Naive thymus-derived CD4-positive, alpha-beta T cell (primary cell): ENCODE measurements at regions not wholly inside any gene's neighbourhood (a gene's known extent, or its start where the extent isn't known, plus 50 kb on each side); places are given as distances from the start of the nearest gene placed in this dataset.

Source experiments
- ATAC-seq: fragments of 150-1000 bp; cut with Tn5 transposase; 2 replicates; pipeline ENCODE4 v1.10.0; 2021; ENCODE audit warnings: mild to moderate bottlenecking, moderate library complexity
- CTCF ChIA-PET: fragments of 350-600 bp; sonication (Branson Sonifier 250); formaldehyde crosslinking; loops from one replicate; lab custom pipeline; 2021; ENCODE audit warnings: antibody characterized with exemption; lab: Charles Lee
- POLR2A ChIA-PET: fragments of 350-600 bp; sonication (Branson Sonifier 250); formaldehyde crosslinking; loops from one replicate; lab custom pipeline; 2021; ENCODE audit warnings: antibody characterized with exemption, inconsistent platforms; lab: Charles Lee
- DNase-seq, 9 donors: peaks; one replicate each; pipeline versions ENCODE4 v3.0.0 to v3.0.0-alpha.2; 2020 to 2022; ENCODE audit warnings: mixed read lengths in 1 of 9
- H3K27ac ChIP-seq: one replicate; pipeline ENCODE4 v1.7.0; 2013; ENCODE audit warnings: mild to moderate bottlenecking, low read depth, low read length, moderate library complexity
- H3K27me3 ChIP-seq, 2 donors: one replicate each; pipeline ENCODE4 v1.7.0; 2013; ENCODE audit warnings: low read length in 2 of 2, mild to moderate bottlenecking in 2 of 2, moderate library complexity in 2 of 2; ENCODE audit not compliant: control insufficient read depth in 2 of 2, insufficient read depth in 2 of 2
- H3K36me3 ChIP-seq, 3 experiments: 1 replicate in 2 of 3; 2 replicates in 1 of 3; pipeline ENCODE4 v1.7.0; 2013; ENCODE audit warnings: low read length in 3 of 3, mild to moderate bottlenecking in 3 of 3, moderate library complexity in 1 of 3; ENCODE audit not compliant: insufficient read depth in 3 of 3, control insufficient read depth in 2 of 3
- H3K4me1 ChIP-seq, 2 donors: one replicate each; pipeline ENCODE4 v1.7.0; 2013; ENCODE audit warnings: low read length in 2 of 2, mild to moderate bottlenecking in 2 of 2, moderate library complexity in 1 of 2; ENCODE audit not compliant: control insufficient read depth in 2 of 2, insufficient read depth in 2 of 2
- H3K4me3 ChIP-seq: 2 replicates; pipeline ENCODE4 v1.7.0; 2013; ENCODE audit warnings: mild to moderate bottlenecking, low read length
- H3K9me3 ChIP-seq, 3 experiments: 1 replicate in 2 of 3; 2 replicates in 1 of 3; pipeline ENCODE4 v1.7.0; 2013; ENCODE audit warnings: low read length in 3 of 3; ENCODE audit not compliant: control insufficient read depth in 2 of 3
- H3K27ac Mint-ChIP-seq, 9 donors: one replicate each; pipeline ENCODE4 v1.8.0; 2020 to 2022; ENCODE audit warnings: mixed read lengths in 9 of 9, mild to moderate bottlenecking in 8 of 9, moderate library complexity in 5 of 9, inconsistent platforms in 2 of 9
- H3K27me3 Mint-ChIP-seq, 5 donors: one replicate each; pipeline ENCODE4 v1.8.0; 2021 to 2022; ENCODE audit warnings: mixed read lengths in 5 of 5, mild to moderate bottlenecking in 1 of 5
- H3K36me3 Mint-ChIP-seq, 5 donors: one replicate each; pipeline ENCODE4 v1.8.0; 2020 to 2022; ENCODE audit warnings: mixed read lengths in 5 of 5, mild to moderate bottlenecking in 3 of 5, inconsistent platforms in 1 of 5
- H3K4me1 Mint-ChIP-seq, 7 donors: one replicate each; pipeline ENCODE4 v1.8.0; 2020 to 2022; ENCODE audit warnings: mixed read lengths in 7 of 7, mild to moderate bottlenecking in 3 of 7, inconsistent platforms in 1 of 7
- H3K4me3 Mint-ChIP-seq, 10 donors: one replicate each; pipeline ENCODE4 v1.8.0; 2020 to 2022; ENCODE audit warnings: mild to moderate bottlenecking in 10 of 10, mixed read lengths in 10 of 10, moderate library complexity in 6 of 10, inconsistent platforms in 2 of 10
- H3K9me3 Mint-ChIP-seq, 11 donors: one replicate each; pipeline ENCODE4 v1.8.0; 2020 to 2022; ENCODE audit warnings: mixed read lengths in 11 of 11, mild to moderate bottlenecking in 4 of 11, inconsistent platforms in 1 of 11, moderate library complexity in 1 of 11
- intact Hi-C, 2 donors: fragments of 100-400 bp; cut with micrococcal nuclease; formaldehyde crosslinking; loops; one replicate each; pipeline ENCODE4 v1.15.1; 2023

GRCh38 chr22:48632646-48633246 lies 1194.9 kb downstream of the BRD1 start:
- Mint-ChIP-seq H3K36me3 (no peaks in the 10 kb centered on the region), H3K27me3 (no peaks in the 10 kb centered on the region), H3K4me3 (peak overlapping the region in 1 of 10 donors; percentile 36), H3K9me3 (no peaks in the 10 kb centered on the region), H3K27ac (no peak overlapping the region), H3K4me1 (peaks cover 0 to 14% (median 7%) of the 10 kb centered on the region in 7 donors)
- Histone ChIP-seq H3K27ac (no peak overlapping the region), H3K36me3 (no peaks in the 10 kb centered on the region), H3K4me1 (no peaks in the 10 kb centered on the region), H3K27me3 (no peaks in the 10 kb centered on the region), H3K4me3 (no peak overlapping the region), H3K9me3 (no peaks in the 10 kb centered on the region)
- POLR2A ChIA-PET: no interaction called here
- intact Hi-C loops: no loop called here
- DNase-seq (no peak), ATAC-seq (no peak)
- CTCF ChIA-PET: no interaction called here

DNA sequence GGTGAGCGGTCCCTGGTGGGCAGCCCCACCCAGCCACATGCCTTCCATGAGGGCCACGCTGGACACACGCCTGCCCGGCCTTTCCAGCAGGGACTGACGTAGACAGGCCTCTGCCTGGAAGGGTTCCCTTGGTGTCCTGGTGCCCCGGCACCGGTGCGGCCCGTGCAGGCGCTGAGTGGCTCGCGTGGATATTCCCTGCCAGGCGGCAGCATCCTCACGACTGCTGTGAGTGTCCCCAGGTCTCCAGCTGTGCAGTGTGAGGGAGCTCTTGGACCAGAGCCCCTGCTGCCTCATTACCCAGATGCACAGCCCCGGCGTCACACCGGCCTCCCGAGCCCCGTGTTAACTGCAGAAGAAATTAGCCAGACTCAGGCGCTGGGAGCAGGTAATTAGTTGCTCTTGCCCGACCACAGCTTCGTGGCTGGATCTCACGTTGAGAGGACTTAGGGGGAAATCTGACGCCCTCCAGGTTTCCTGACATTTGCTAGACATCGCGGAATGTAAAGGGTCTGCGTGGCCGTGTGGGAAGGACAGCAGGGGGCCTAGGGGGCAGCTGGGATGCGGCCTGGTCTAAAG lies 1196.3 kb downstream of the BRD1 start:
- Mint-ChIP-seq H3K4me1 (peaks cover 0 to 12% (median 5%) of the 10 kb centered on the region in 7 donors), H3K36me3 (no peaks in the 10 kb centered on the region), H3K27ac (no peak overlapping the region), H3K27me3 (peaks cover 0 to 9% (median 0%) of the 10 kb centered on the region in 5 donors), H3K4me3 (no peak overlapping the region), H3K9me3 (no peaks in the 10 kb centered on the region)
- ChIA-PET POLR2A (no interaction called here), CTCF (no interaction called here)
- Histone ChIP-seq H3K27me3 (no peaks in the 10 kb centered on the region), H3K27ac (no peak overlapping the region), H3K9me3 (no peaks in the 10 kb centered on the region), H3K4me3 (no peak overlapping the region), H3K4me1 (no peaks in the 10 kb centered on the region), H3K36me3 (no peaks in the 10 kb centered on the region)
- ATAC-seq: no peak
- DNase-seq: no peak
- intact Hi-C loops: no loop called here

DNA sequence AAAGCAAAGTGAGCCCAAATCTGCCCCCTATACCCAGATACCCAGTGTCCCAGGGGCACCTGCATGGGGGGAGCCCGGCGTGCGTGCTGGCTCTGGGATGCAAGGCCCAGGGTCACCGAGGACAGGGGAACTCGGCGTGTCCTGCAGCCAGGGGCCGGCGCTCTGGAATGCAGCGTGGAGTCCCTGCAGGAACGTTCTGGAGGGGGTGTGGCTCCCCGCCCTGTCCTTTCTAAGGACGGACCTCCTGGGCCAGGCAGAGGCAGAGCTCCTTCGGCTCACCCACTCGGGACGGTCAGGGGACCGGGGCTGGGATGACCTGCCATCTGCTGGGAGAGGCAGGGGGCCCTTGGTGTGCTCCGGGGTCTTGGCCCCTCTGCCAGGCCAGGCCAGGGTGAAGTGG lies 1196.8 kb downstream of the BRD1 start:
- no peaks in the 10 kb centered on the region for H3K9me3 Mint-ChIP-seq
- intact Hi-C loops: no loop called here
- ChIA-PET CTCF (no interaction called here), POLR2A (no interaction called here)
- peaks cover 0 to 7% (median 3%) of the 10 kb centered on the region in 7 donors for H3K4me1 Mint-ChIP-seq
- Histone ChIP-seq H3K36me3 (no peaks in the 10 kb centered on the region), H3K27ac (no peak overlapping the region), H3K9me3 (no peaks in the 10 kb centered on the region), H3K27me3 (no peaks in the 10 kb centered on the region), H3K4me3 (no peak overlapping the region), H3K4me1 (no peaks in the 10 kb centered on the region)
- no peak overlapping the region for H3K4me3 Mint-ChIP-seq
- no peak overlapping the region for H3K27ac Mint-ChIP-seq
- H3K27me3 Mint-ChIP-seq: peaks cover 0 to 12% (median 0%) of the 10 kb centered on the region in 5 donors
- DNase-seq (no peak), ATAC-seq (no peak)
- H3K36me3 Mint-ChIP-seq: no peaks in the 10 kb centered on the region

DNA sequence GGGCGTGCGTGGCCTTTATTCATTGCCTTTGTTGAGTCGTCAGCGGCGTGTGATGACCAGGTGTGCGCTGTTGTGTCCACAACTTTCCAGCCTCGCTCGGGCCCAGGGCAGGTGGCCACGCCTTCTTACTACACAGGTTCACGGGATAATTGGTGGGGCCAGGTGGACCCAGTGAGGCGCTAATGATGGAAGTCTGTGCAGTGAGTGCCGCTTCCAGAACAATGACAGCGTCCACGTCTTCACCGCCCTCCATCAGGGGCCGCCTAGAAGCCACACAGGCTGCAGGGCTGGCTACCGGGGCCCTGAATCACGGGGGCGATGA lies 1197.3 kb downstream of the BRD1 start:
- DNase-seq (no peak), ATAC-seq (no peak)
- no peaks in the 10 kb centered on the region for H3K36me3 Mint-ChIP-seq
- ChIA-PET CTCF (no interaction called here), POLR2A (no interaction called here)
- H3K4me1 Mint-ChIP-seq: peaks cover 0 to 3% (median under 1%) of the 10 kb centered on the region in 7 donors
- no peak overlapping the region for H3K27ac Mint-ChIP-seq
- no peak overlapping the region for H3K4me3 Mint-ChIP-seq
- Histone ChIP-seq H3K4me3 (no peak overlapping the region), H3K27me3 (no peaks in the 10 kb centered on the region), H3K4me1 (no peaks in the 10 kb centered on the region), H3K9me3 (no peaks in the 10 kb centered on the region), H3K27ac (no peak overlapping the region), H3K36me3 (no peaks in the 10 kb centered on the region)
- H3K9me3 Mint-ChIP-seq: no peaks in the 10 kb centered on the region
- peaks cover 0 to 14% (median 0%) of the 10 kb centered on the region in 5 donors for H3K27me3 Mint-ChIP-seq
- intact Hi-C loops: no loop called here

DNA sequence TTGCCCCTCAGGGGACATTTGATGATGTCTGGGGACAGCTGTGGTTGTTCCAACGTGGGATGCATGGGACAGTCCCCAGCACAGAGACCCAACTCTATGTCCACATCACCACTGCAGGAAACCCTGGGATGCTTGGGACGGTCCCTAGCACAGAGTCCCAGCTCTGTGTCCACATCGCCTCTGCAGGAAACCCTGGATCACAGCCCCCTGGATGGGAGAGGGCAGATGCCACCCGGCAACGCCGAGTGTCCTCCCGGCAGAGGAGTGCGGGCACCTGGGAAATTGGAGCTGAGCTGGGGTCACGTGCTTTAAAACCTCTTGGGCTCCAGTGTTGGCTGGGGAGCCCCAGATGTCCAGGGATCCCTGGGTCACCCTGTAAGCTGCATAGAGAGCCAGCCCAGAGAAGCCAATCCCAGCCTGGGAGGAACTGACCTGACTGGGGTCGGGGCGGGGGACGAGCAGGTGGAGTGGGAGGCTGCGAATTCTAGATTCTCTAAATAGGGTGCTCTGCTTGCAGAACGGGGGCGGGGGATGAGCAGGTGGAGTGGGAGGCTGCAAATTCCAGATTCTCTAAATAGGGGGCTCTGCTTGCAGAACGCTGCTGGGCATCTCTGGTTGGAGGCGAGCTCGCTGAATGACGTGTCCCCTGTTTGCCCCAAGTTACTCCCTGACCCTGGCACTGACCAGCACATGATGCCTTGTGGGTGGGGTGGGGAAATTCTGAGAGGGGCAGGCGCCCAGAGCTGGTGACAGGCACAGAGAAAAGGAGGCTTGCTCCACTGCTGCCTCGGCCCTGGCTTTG lies 1197.8 kb downstream of the BRD1 start:
- H3K36me3 ChIP-seq: no peaks in the 10 kb centered on the region
- Mint-ChIP-seq H3K27ac (no peak overlapping the region), H3K36me3 (no peaks in the 10 kb centered on the region), H3K27me3 (peaks cover 0 to 14% (median 0%) of the 10 kb centered on the region in 5 donors), H3K4me3 (no peak overlapping the region), H3K4me1 (peaks cover 0 to 3% (median 0%) of the 10 kb centered on the region in 7 donors), H3K9me3 (no peaks in the 10 kb centered on the region)
- no peaks in the 10 kb centered on the region for H3K27me3 ChIP-seq
- ATAC-seq (no peak), DNase-seq (no peak)
- no peaks in the 10 kb centered on the region for H3K9me3 ChIP-seq
- CTCF ChIA-PET: no interaction called here
- intact Hi-C loops: no loop called here
- no peak overlapping the region for H3K27ac ChIP-seq
- no peak overlapping the region for H3K4me3 ChIP-seq
- no peaks in the 10 kb centered on the region for H3K4me1 ChIP-seq
- POLR2A ChIA-PET: no interaction called here

DNA sequence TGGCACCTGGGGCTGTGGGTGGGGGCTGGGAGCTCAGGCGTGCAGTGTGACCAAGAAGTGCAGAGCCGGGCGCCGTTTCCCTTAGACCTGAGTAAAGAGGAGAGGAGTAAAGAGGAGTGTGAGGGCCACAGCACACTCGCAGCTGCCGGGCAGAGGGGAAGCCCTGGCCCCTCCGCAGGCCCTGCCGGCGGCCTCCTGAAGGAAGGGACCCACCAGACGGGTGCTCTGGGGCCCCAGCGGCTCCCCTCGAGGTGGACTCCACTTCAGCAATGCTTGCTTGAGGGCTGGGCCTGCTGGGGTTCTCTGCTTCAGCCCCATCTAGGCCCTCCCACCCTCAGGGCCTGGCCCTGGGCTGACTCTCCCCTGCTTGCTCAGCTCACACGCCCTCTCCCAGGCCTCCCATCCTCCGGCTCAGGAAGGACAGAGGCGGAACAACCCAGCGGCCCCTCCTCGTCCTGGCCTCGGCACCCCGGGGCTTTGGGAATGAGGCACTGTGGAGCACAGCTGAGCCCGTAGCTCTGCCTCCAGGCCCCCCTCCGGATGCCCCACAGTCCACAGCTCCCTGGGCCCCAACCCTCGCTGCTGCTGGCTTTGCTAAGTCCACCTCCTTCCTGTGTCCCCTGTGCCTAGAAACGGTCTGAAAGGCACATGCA lies 1198.7 kb downstream of the BRD1 start:
- ATAC-seq (no peak), DNase-seq (no peak)
- Mint-ChIP-seq H3K27me3 (peaks cover 0 to 14% (median 0%) of the 10 kb centered on the region in 5 donors), H3K27ac (no peak overlapping the region), H3K4me1 (peaks cover 0 to 3% (median 0%) of the 10 kb centered on the region in 7 donors), H3K36me3 (no peaks in the 10 kb centered on the region), H3K9me3 (no peaks in the 10 kb centered on the region), H3K4me3 (no peak overlapping the region)
- H3K27me3 ChIP-seq: no peaks in the 10 kb centered on the region
- no peak overlapping the region for H3K4me3 ChIP-seq
- H3K27ac ChIP-seq: no peak overlapping the region
- intact Hi-C loops: no loop called here
- POLR2A ChIA-PET: no interaction called here
- CTCF ChIA-PET: no interaction called here
- no peaks in the 10 kb centered on the region for H3K4me1 ChIP-seq
- H3K9me3 ChIP-seq: no peaks in the 10 kb centered on the region
- H3K36me3 ChIP-seq: no peaks in the 10 kb centered on the region
